GM10266 (cell line): ENCODE measurements at regions not wholly inside any gene's neighbourhood (a gene's known extent, or its start where the extent isn't known, plus 50 kb on each side); places are given as distances from the start of the nearest gene placed in this dataset.

Experiments
- DNase-seq: peaks from one replicate; pipeline ENCODE4 v3.0.0; 2012; ENCODE audit errors: extremely low spot score
- TF ChIP-seq, protein P1 (sequence below): IDR thresholded peaks from 2 replicates; pipeline ENCODE4 v1.5.1; 2012; ENCODE audit warnings: mild to moderate bottlenecking, low read depth; ENCODE audit not compliant: control insufficient read depth, insufficient read depth; ENCODE audit errors: missing control alignments

- TF ChIP-seq, protein P1, sequence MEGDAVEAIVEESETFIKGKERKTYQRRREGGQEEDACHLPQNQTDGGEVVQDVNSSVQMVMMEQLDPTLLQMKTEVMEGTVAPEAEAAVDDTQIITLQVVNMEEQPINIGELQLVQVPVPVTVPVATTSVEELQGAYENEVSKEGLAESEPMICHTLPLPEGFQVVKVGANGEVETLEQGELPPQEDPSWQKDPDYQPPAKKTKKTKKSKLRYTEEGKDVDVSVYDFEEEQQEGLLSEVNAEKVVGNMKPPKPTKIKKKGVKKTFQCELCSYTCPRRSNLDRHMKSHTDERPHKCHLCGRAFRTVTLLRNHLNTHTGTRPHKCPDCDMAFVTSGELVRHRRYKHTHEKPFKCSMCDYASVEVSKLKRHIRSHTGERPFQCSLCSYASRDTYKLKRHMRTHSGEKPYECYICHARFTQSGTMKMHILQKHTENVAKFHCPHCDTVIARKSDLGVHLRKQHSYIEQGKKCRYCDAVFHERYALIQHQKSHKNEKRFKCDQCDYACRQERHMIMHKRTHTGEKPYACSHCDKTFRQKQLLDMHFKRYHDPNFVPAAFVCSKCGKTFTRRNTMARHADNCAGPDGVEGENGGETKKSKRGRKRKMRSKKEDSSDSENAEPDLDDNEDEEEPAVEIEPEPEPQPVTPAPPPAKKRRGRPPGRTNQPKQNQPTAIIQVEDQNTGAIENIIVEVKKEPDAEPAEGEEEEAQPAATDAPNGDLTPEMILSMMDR = no peak
- no peak for DNase-seq
These were observed 451.0 kb upstream of the ZNF507 start for GRCh38 chr19:31894451-31894850.

DNA sequence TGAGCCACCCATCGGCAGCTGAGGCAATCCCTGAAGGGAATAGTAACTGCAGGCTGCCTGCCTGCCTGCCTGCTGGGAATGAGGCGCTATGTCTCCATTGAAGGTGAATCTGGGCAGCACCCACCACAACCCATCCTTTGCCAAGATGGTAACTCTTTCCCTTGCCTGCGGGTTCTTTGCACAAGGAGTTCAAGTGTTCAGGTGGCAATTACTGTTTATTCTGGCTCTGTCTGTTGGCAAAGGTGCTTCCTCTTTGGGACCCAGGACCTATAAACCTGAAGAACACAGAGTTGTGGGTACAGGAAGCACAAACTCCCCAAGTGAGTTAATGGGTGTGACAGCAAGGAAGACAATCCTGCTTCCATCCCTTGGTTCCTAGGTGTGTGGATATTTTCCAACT is 448.1 kb upstream of the ZNF507 start:
- TF ChIP-seq, protein P1 = no peak

GRCh38 chr19:31900991-31901390 is 444.4 kb upstream of the ZNF507 start:
- TF ChIP-seq, protein P1 = no peak
- no peak for DNase-seq

More for the DNA sequence above, 448.1 kb upstream of the ZNF507 start:
- no peak for DNase-seq

DNA sequence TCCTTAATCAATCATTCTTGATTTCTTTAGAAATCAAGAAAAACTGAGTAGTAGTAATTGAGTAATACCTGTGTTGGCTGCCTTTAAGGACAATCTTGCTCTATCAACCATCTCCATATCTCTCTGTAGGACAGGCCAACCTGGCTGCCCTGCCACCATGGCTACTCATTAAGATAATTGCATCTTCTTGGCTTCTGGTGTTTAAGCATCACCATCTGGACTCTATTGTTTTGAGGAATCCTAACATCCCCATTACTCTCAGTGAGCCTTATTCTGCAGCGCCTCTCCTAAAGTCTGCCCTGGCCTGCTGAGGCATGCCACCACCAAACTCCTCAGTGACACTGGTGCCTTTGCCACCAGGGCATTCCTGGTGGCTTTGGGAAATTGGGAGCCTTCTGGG is 442.6 kb upstream of the ZNF507 start:
- TF ChIP-seq, protein P1 = no peak
- no peak for DNase-seq

- TF ChIP-seq, protein P1 = no peak
- DNase-seq = no peak
These were observed 441.4 kb upstream of the ZNF507 start for GRCh38 chr19:31903979-31904378.

DNA sequence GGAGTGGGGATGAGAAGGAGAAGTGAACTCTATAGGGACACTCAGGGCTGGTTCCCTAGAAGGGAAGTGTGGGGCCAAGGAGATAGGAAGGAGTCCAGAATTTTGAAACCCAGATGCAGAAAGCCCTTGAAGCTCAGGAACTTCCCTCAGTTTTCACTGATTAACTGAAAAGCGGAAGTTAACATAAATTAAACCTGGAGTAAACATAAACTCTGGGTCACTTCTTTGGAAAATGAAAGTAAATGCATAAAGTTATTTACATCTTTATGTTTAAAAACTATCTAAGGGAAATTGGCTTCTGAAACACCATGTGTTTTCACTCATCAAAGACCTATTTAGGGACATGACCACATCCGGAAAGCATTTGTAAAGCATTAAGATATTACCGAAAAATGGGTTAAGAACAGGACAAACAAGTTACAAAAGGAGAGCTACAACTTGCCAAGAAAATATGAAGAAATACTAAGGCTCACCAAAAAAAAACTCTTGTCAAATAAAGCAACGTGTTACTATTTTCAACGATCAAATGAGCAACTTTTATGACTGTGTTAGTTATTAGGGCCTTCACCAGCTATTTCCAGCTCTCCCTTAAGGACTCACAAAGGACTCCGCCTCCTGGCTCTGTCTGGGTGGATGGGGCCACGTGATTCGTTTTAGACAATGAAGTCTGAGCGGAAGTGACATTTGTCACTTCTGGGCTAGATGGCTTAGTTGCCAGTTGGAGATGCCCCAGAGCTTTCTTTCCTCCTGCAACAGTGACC is 439.1 kb upstream of the ZNF507 start:
- TF ChIP-seq, protein P1 = no peak
- no peak for DNase-seq

- no peak for DNase-seq
- TF ChIP-seq, protein P1 = no peak
These were observed 437.7 kb upstream of the ZNF507 start for GRCh38 chr19:31907661-31908060.
